ENCODE measurements at regions not wholly inside any gene's neighbourhood (a gene's known extent, or its start where the extent isn't known, plus 50 kb on each side); places are given as distances from the start of the nearest gene placed in this dataset.

- no peaks in the 10 kb centered on the region for H3K79me1 ChIP-seq (ENCODE audit: insufficient read depth, low read depth, low read length, poor library complexity, severe bottlenecking)
- H3T11ph ChIP-seq (ENCODE audit: low read length), result no peak overlapping the region
- Mint-ChIP-seq H3K27me3 (ENCODE audit: low read depth) (peaks cover 1% of the 10 kb centered on the region), H3K4me3 (peak overlapping the region; percentile 47 to 67; a peak in 4 of 5 replicates), H3K27ac (peak overlapping the region; percentile 95 to 98 (median 97)), H3K9me3 (no peaks in the 10 kb centered on the region; a peak in 1 of 5 replicates), H3K4me1 (peaks cover 56% of the 10 kb centered on the region in 2 experiments), H3K36me3 (ENCODE audit: insufficient read depth in 1 of 3, low read depth in 3 of 3) (no peaks in the 10 kb centered on the region)
- no peak overlapping the region for H2AFZ ChIP-seq (ENCODE audit: low read length)
- no peak overlapping the region for H3K4ac ChIP-seq (ENCODE audit: low read depth, low read length)
- H2BK12ac ChIP-seq (ENCODE audit: insufficient read length, low read depth, low read length), result peak overlapping the region; percentile 58
- no peak overlapping the region for H3K9ac ChIP-seq (ENCODE audit: extremely low read depth, insufficient read length, low read length)
- H4K8ac ChIP-seq (replicated peaks; ENCODE audit: insufficient read length, low read depth, low read length), result no peak overlapping the region
- H3K18ac ChIP-seq (ENCODE audit: insufficient read length, low read depth, low read length), result peak overlapping the region; percentile 76
- H2BK15ac ChIP-seq (ENCODE audit: low read depth, low read length), result no peak overlapping the region
- no peak overlapping the region for H3K23ac ChIP-seq (ENCODE audit: insufficient read length, low read depth, low read length)
- TF ChIP-seq CTCF (conservative IDR thresholded peaks at IDR 0.05), result no peak
- peak overlapping the region; percentile 51 for H2AK5ac ChIP-seq (ENCODE audit: insufficient read length, low read length)
- H3K9me3 ChIP-seq (ENCODE audit: control insufficient read depth, low read depth, low read length), result no peaks in the 10 kb centered on the region
- peak overlapping the region; percentile 82; the same call in 1 of the 2 replicates for H3K14ac ChIP-seq (ENCODE audit: insufficient read depth, low read length)
- H3K27me3 ChIP-seq (ENCODE audit: insufficient read depth, low read length), result no peaks in the 10 kb centered on the region
- H3K27ac ChIP-seq (ENCODE audit: insufficient read length, low read depth, low read length), result peak overlapping the region; percentile 89
- no peaks in the 10 kb centered on the region for H3K23me2 ChIP-seq (ENCODE audit: insufficient read length, low read depth, low read length, poor library complexity, severe bottlenecking)
- H3K4me2 ChIP-seq (ENCODE audit: insufficient read depth, insufficient read length, low read length), result peak overlapping the region; percentile 7
- H4K20me1 ChIP-seq (ENCODE audit: control insufficient read depth, insufficient read depth, insufficient read length), result no peaks in the 10 kb centered on the region
- peak overlapping the region; percentile 77 for H2BK5ac ChIP-seq (ENCODE audit: insufficient read length, low read length)
- H2BK120ac ChIP-seq (ENCODE audit: low read depth, low read length, poor library complexity, severe bottlenecking), result peak overlapping the region; percentile 78
- no peak for DNase-seq
- peaks cover 10% of the 10 kb centered on the region; the same call in 1 of the 2 replicates for H3K4me1 ChIP-seq (ENCODE audit: insufficient read depth, low read length)
- no peak overlapping the region for H3K56ac ChIP-seq (ENCODE audit: insufficient read length, low read depth, low read length)
- no peak overlapping the region for H4K5ac ChIP-seq (ENCODE audit: insufficient read length, low read depth, low read length)
- WGBS (ENCODE audit: extremely low coverage, insufficient read length, low lambda C conversion rate), result no CpG with 5 or more reads among the region's 13 CpGs
- no peak overlapping the region for H2BK20ac ChIP-seq (ENCODE audit: low read depth, low read length, poor library complexity, severe bottlenecking)
- no peak overlapping the region for H4K91ac ChIP-seq (ENCODE audit: insufficient read length, low read depth, low read length)
- H3K79me2 ChIP-seq (ENCODE audit: insufficient read depth, low read length), result no peaks in the 10 kb centered on the region
These were observed 76.4 kb downstream of the HES1 start for GRCh38 chr3:194212161-194212844.

Data from H9 (cell line).